KOPT-K1 (cell line): ENCODE measurements at regions not wholly inside any gene's neighbourhood (a gene's known extent, or its start where the extent isn't known, plus 50 kb on each side); places are given as distances from the start of the nearest gene placed in this dataset.

Source experiments
- H3K27ac ChIP-seq: fragments of 200-600 bp; sonication (generic); 2 replicates; pipeline ENCODE4 v1.5.1; 2016; ENCODE audit warnings: antibody characterized with exemption, mild to moderate bottlenecking, low read depth, low read length; ENCODE audit not compliant: poor library complexity, severe bottlenecking
- H3K36me3 ChIP-seq: fragments of 200-600 bp; sonication (generic); 2 replicates; pipeline ENCODE4 v1.5.1; 2017; ENCODE audit warnings: antibody characterized with exemption, mild to moderate bottlenecking, low read length, moderate library complexity; ENCODE audit not compliant: insufficient read depth
- H3K9me3 ChIP-seq: fragments of 200-600 bp; sonication (generic); 2 replicates; pipeline ENCODE4 v1.5.1; 2017; ENCODE audit warnings: antibody characterized with exemption, low read length, mild to moderate bottlenecking; ENCODE audit not compliant: insufficient read depth, poor library complexity, severe bottlenecking

DNA sequence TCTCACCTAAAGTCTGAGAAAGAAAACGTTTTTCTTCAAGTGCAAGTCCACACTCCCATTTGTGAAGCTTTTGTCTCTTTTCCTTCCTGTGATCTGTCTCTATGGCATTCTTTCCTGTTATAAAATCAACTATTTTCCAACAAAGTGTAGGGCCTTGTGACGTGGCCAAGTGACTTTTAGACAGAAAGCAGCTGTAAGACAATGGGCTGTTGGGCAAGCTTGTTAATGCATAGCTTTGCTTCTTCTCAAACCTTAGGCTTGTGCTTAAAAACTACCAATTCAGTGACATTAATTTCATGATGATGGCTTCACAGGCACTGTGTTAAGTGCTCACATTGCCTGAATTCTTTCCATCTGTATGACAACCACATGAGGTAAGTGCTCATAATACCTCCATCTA is 83.5 kb downstream of the VCY1B start:
- H3K27ac ChIP-seq, result no peak overlapping the region
- no peaks in the 10 kb centered on the region for H3K9me3 ChIP-seq
- H3K36me3 ChIP-seq, result no peaks in the 10 kb centered on the region

GRCh38 chrY:14145614-14146013 is 89.6 kb downstream of the VCY1B start:
- Histone ChIP-seq H3K36me3 (no peaks in the 10 kb centered on the region), H3K27ac (no peak overlapping the region), H3K9me3 (no peaks in the 10 kb centered on the region)

GRCh38 chrY:14182776-14183175 is 126.7 kb downstream of the VCY1B start:
- H3K36me3 ChIP-seq, result no peaks in the 10 kb centered on the region
- no peak overlapping the region for H3K27ac ChIP-seq
- no peaks in the 10 kb centered on the region for H3K9me3 ChIP-seq

GRCh38 chrY:14222014-14222413 is 166.0 kb downstream of the VCY1B start:
- H3K27ac ChIP-seq, result no peak overlapping the region
- no peaks in the 10 kb centered on the region for H3K9me3 ChIP-seq
- H3K36me3 ChIP-seq, result no peaks in the 10 kb centered on the region

DNA sequence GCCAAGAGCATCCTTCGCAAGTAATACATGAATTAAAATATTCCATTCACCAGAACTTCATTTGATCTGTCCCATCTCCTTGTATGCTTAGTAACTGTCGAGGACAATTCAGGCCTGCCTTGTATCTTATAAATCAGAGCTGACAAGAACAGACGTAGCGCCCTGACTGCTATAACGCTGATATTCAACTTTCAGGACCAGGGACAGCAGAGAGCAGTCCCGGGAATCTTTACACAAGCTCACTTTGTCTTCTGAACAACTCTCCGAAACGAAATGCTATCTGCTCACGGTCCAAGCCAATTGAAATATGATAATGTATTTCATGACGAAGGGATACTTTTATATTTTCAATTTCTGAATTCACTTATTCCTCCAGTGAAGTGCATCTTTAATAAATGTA is 175.7 kb downstream of the VCY1B start:
- Histone ChIP-seq H3K9me3 (no peaks in the 10 kb centered on the region), H3K27ac (no peak overlapping the region), H3K36me3 (no peaks in the 10 kb centered on the region)

GRCh38 chrY:14235070-14235469 is 179.0 kb downstream of the VCY1B start:
- no peaks in the 10 kb centered on the region for H3K36me3 ChIP-seq
- H3K27ac ChIP-seq, result no peak overlapping the region

GRCh38 chrY:14238277-14238676 is 182.2 kb downstream of the VCY1B start:
- Histone ChIP-seq H3K27ac (no peak overlapping the region), H3K9me3 (no peaks in the 10 kb centered on the region), H3K36me3 (no peaks in the 10 kb centered on the region)

More at GRCh38 chrY:14235070-14235469, 179.0 kb downstream of the VCY1B start:
- no peaks in the 10 kb centered on the region for H3K9me3 ChIP-seq

- Histone ChIP-seq H3K9me3 (no peaks in the 10 kb centered on the region), H3K36me3 (no peaks in the 10 kb centered on the region), H3K27ac (no peak overlapping the region)
Observed at GRCh38 chrY:14246948-14247347, 190.9 kb downstream of the VCY1B start.

GRCh38 chrY:14248878-14249576 is 193.0 kb downstream of the VCY1B start:
- no peaks in the 10 kb centered on the region for H3K9me3 ChIP-seq
- H3K36me3 ChIP-seq, result no peaks in the 10 kb centered on the region
- no peak overlapping the region for H3K27ac ChIP-seq

- no peak overlapping the region for H3K27ac ChIP-seq
- no peaks in the 10 kb centered on the region for H3K36me3 ChIP-seq
- no peaks in the 10 kb centered on the region for H3K9me3 ChIP-seq
Observed at GRCh38 chrY:14255965-14256816, 200.2 kb downstream of the VCY1B start.

- no peak overlapping the region for H3K27ac ChIP-seq
- no peaks in the 10 kb centered on the region for H3K36me3 ChIP-seq
- H3K9me3 ChIP-seq, result no peaks in the 10 kb centered on the region
Observed at GRCh38 chrY:14256817-14257168, 200.8 kb downstream of the VCY1B start.

DNA sequence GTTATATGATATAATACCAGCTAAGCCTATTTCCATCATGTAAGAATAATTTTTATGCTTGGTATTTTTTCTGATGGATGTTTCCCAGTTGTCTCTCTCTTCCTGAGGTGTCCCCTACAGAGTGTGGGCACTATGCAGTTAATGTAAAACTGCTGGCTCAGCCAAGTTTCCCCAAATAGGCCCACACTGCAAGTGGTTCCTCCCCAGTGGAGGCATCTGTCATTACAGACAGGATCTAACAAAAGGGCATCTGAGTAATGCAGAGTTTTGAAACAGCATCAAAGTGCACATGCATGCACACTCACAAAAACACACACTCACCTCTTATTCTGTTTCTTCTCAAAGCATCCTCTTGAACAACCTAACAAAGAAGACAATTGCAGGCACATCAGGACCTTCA is 221.0 kb downstream of the VCY1B start:
- Histone ChIP-seq H3K36me3 (no peaks in the 10 kb centered on the region), H3K27ac (no peak overlapping the region), H3K9me3 (peaks cover 5% of the 10 kb centered on the region)

GRCh38 chrY:14290656-14291375 is 233.5 kb upstream of the NLGN4Y start:
- Histone ChIP-seq H3K27ac (no peak overlapping the region), H3K36me3 (no peaks in the 10 kb centered on the region)

GRCh38 chrY:14292382-14292781 is 231.9 kb upstream of the NLGN4Y start:
- H3K9me3 ChIP-seq, result no peaks in the 10 kb centered on the region
- H3K27ac ChIP-seq, result no peak overlapping the region
- no peaks in the 10 kb centered on the region for H3K36me3 ChIP-seq

More at GRCh38 chrY:14290656-14291375, 233.5 kb upstream of the NLGN4Y start:
- H3K9me3 ChIP-seq, result no peaks in the 10 kb centered on the region

DNA sequence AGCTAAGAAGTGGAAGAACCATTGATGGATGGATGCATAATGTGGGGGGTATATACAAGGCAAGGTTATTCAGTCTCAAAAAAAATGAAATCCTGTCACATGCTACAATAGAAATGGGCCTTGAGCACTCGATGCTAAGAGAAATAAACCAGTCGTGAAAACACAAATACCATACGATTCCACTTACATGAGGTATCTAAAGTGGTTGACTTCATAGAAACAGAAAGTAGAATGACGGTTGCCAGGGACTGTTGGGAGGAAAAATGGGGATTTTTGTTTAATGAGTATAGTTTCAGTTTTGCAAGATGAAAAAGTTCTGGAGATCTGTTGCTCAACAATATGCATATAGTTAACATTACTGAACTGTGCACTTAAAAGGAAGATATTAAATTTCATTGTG is 223.6 kb upstream of the NLGN4Y start:
- Histone ChIP-seq H3K27ac (peak overlapping the region; percentile 65), H3K9me3 (no peaks in the 10 kb centered on the region), H3K36me3 (no peaks in the 10 kb centered on the region)
